ENCODE measurements at regions not wholly inside any gene's neighbourhood (a gene's known extent, or its start where the extent isn't known, plus 50 kb on each side); places are given as distances from the start of the nearest gene placed in this dataset.
A peak's percentile ranks its signal among the peaks of the same experiment; 100 is the strongest.

DNA sequence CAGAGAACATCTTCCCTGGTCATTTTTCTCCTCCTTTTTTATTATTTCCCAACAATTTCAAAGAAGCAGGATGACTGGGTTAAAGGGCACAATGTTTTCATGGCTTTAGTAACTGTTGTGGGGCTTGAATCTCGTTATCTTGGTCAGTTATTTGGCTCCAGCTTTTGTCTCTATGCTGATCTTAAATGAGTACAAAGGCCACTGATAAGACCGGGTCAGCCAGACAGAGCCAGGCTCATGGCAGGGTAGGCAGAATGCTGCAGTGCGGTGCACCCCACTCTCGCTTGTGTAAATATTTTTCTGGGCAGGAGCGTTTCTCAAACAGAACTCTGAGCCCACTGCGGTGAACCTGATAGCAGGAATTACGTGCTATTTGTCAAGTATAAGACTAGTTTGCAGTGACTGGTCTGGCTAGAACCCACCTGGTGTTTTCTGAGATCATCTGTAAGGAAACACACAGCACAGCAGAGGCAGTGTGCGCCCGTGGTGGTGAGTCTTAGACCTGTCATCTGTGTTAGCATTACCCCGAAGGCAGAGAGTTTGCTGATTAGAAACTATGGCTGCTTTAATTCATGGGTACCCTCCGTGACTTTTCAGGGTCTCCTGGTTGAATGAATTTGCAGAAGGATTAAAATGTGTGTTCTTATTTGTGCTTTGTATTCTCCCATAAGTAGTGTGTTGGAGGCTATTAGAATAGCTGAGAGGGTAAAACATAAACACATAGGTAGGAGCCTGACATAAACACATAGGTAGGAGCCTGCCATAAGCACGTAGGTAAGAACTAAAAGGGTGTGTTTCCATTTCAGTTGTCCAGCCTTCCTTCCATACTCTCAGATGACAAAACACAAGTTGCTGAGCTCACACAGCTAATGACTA is 158.6 kb upstream of the DMRT1 start:
- Histone ChIP-seq H3K9me3 (no peaks in the 10 kb centered on the region), H3K36me3 (no peaks in the 10 kb centered on the region), H3K4me1 (peaks cover 0 to 42% (median 19%) of the 10 kb centered on the region in 4 donors), H3K4me3 (peak overlapping the region; percentile 38 to 59 (median 53)), H3K27me3 (no peaks in the 10 kb centered on the region), H3K27ac (peak overlapping the region; percentile 84 to 91 (median 87))
- TF ChIP-seq POLR2A (IDR thresholded peaks at IDR 0.05) = peak; percentile 90
- TF ChIP-seq CTCF (IDR thresholded peaks at IDR 0.05) = no peak
- peak; percentile 83 to 93 (median 91) for DNase-seq
- peak; percentile 72 to 94 (median 86) for ATAC-seq
- whole genome bisulfite sequencing (ENCODE audit: insufficient coverage, low coverage, low lambda C conversion rate, missing lambda C conversion rate) = 19% methylated on average over 9 of the region's 12 CpGs
- intact Hi-C loops (cut with DNase I) = no loop called here

- H3K27ac ChIP-seq = peak overlapping the region; percentile 84 to 91 (median 87)
- whole genome bisulfite sequencing (ENCODE audit: insufficient coverage, low coverage, low lambda C conversion rate, missing lambda C conversion rate) = 12% methylated on average over 2 of the region's 2 CpGs
- no peaks in the 10 kb centered on the region for H3K27me3 ChIP-seq
- no peak for TF ChIP-seq CTCF (IDR thresholded peaks at IDR 0.05)
- TF ChIP-seq POLR2A (IDR thresholded peaks at IDR 0.05) = no peak
- intact Hi-C loops (cut with DNase I) = no loop called here
- no peaks in the 10 kb centered on the region for H3K36me3 ChIP-seq
- DNase-seq (no peak), ATAC-seq (no peak)
- peaks cover 0 to 37% (median 18%) of the 10 kb centered on the region in 4 donors for H3K4me1 ChIP-seq
- H3K9me3 ChIP-seq = no peaks in the 10 kb centered on the region
- peak overlapping the region; percentile 38 to 59 (median 53) for H3K4me3 ChIP-seq
These were observed 157.9 kb upstream of the DMRT1 start for GRCh38 chr9:683509-684021.

DNA sequence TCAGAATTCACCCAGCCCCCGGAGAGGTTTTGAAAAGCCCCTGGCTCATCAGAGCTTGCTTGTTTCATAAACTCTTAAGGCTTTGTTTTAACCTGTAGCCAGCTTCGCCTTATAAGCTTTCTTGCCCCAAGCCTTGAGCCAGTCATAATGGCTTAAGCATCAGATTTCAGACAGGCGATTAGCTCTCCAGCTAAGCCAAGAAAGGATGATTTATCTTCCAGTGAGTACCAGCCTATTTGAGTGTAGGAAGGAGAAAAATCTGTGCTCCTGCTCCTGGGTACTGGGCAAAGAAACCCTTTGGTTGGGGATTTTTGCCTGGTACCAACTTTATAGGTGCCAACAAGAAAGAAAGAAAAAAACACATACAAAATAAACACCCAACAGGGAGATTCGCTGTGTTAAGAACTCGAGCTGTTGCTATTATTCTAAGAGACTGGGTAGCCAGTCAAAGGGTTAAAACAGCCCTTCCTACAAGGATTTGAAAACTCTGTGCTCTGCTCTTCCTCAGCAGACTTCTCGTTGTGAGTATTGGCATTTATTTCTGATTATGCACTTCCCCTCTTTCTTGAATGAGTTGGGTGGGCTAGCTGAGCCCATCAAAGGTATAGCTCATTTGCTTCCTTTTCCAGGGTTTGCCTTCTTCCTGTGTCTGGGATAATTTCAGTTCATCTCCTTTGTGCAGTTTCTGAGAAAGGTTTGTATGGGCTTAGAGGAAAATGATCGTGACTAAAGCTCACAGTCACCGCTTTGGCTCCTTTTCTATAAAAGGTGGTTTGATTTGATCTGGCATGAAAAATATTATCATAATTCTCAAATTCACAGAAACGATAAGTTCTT is 157.2 kb upstream of the DMRT1 start:
- peak in 1 of 4 donors; percentile 5 for ATAC-seq
- intact Hi-C loops (cut with DNase I) = no loop called here
- no peak for DNase-seq
- H3K27ac ChIP-seq = peak overlapping the region; percentile 84 to 91 (median 87)
- H3K9me3 ChIP-seq = no peaks in the 10 kb centered on the region
- TF ChIP-seq POLR2A (IDR thresholded peaks at IDR 0.05) = no peak
- H3K4me1 ChIP-seq = peaks cover 0 to 37% (median 18%) of the 10 kb centered on the region in 4 donors
- H3K4me3 ChIP-seq = peak overlapping the region; percentile 38 to 59 (median 53)
- no peaks in the 10 kb centered on the region for H3K36me3 ChIP-seq
- WGBS (ENCODE audit: insufficient coverage, low coverage, low lambda C conversion rate, missing lambda C conversion rate) = 13% methylated on average over 9 of the region's 9 CpGs
- H3K27me3 ChIP-seq = no peaks in the 10 kb centered on the region

- ATAC-seq (peak in 2 of 4 donors; percentile 3 to 7), DNase-seq (no peak)
- 14% methylated on average over 4 of the region's 4 CpGs for WGBS (ENCODE audit: insufficient coverage, low coverage, low lambda C conversion rate, missing lambda C conversion rate)
- TF ChIP-seq CTCF (IDR thresholded peaks at IDR 0.05) (no peak), POLR2A (IDR thresholded peaks at IDR 0.05) (no peak)
- Histone ChIP-seq H3K4me1 (peaks cover 0 to 33% (median 15%) of the 10 kb centered on the region in 4 donors), H3K27ac (peak overlapping the region; percentile 84 to 91 (median 87)), H3K4me3 (peak overlapping the region; percentile 38 to 59 (median 53)), H3K27me3 (no peaks in the 10 kb centered on the region), H3K9me3 (no peaks in the 10 kb centered on the region), H3K36me3 (no peaks in the 10 kb centered on the region)
- intact Hi-C loops (cut with DNase I) = no loop called here
These were observed 156.6 kb upstream of the DMRT1 start for GRCh38 chr9:684941-685340.
